GM10248 (cell line): ENCODE measurements at regions not wholly inside any gene's neighbourhood (a gene's known extent, or its start where the extent isn't known, plus 50 kb on each side); places are given as distances from the start of the nearest gene placed in this dataset.

ENCODE experiments used
- CTCF ChIA-PET: fragments of 300-600 bp; sonication (Branson Sonifier 250); formaldehyde crosslinking; extraction: SDS; loops from one replicate; lab custom pipeline; 2021; ENCODE audit warnings: antibody characterized with exemption; lab: Yijun Ruan, JAX
- POLR2A ChIA-PET: fragments of 350-650 bp; sonication (Branson Sonifier 250); formaldehyde crosslinking; extraction: SDS; loops from one replicate; lab custom pipeline; 2020; ENCODE audit warnings: antibody characterized with exemption; lab: Yijun Ruan, JAX
- DNase-seq: peaks from one replicate; pipeline ENCODE4 v3.0.0; 2012; ENCODE audit errors: extremely low spot score
- TF ChIP-seq, protein P1 (sequence below): IDR thresholded peaks from 2 replicates; pipeline ENCODE4 v1.5.1; 2012; ENCODE audit warnings: mild to moderate bottlenecking, low read depth; ENCODE audit errors: extremely low read depth, missing control alignments, control extremely low read depth

- DNase-seq: no peak
- ChIA-PET CTCF (no interaction called here), POLR2A (no interaction called here)
- TF ChIP-seq, protein P1, sequence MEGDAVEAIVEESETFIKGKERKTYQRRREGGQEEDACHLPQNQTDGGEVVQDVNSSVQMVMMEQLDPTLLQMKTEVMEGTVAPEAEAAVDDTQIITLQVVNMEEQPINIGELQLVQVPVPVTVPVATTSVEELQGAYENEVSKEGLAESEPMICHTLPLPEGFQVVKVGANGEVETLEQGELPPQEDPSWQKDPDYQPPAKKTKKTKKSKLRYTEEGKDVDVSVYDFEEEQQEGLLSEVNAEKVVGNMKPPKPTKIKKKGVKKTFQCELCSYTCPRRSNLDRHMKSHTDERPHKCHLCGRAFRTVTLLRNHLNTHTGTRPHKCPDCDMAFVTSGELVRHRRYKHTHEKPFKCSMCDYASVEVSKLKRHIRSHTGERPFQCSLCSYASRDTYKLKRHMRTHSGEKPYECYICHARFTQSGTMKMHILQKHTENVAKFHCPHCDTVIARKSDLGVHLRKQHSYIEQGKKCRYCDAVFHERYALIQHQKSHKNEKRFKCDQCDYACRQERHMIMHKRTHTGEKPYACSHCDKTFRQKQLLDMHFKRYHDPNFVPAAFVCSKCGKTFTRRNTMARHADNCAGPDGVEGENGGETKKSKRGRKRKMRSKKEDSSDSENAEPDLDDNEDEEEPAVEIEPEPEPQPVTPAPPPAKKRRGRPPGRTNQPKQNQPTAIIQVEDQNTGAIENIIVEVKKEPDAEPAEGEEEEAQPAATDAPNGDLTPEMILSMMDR: no peak
Measured at GRCh38 chr11:127217452-127218274, 217.1 kb upstream of the KIRREL3 start.

DNA sequence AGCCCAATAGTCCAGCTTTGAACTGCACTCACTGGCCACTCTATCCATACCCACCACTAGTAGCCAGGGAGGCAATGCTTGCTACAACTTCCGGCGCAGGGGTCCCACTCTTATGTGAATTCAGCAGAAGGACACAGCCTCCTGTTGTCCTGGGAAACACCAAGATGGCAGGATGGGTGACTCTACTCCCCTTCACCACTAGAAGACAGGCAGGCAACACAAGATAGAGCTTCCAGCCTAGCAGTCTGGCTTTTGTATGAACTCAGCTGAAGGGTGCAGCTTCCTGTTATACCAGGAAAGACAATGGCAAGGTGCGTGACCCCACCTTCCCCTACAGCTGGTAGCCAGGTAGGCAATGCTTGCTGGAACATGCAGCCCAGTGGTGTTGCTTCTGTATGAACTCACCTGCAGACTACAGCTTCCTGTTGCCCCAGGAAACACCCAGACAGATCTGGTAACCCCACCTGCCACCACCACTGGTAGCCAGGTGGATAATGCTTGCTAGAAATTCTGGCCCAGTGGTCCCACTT, 205.2 kb upstream of the KIRREL3 start:
- TF ChIP-seq, protein P1: no peak
- ChIA-PET POLR2A (no interaction called here), CTCF (interaction anchor here (0.7 kb wide), 1 partner anchor 24 kb away, joined by 3 read pairs; no protein-coding TSS in a partner anchor)
- DNase-seq: no peak

DNA sequence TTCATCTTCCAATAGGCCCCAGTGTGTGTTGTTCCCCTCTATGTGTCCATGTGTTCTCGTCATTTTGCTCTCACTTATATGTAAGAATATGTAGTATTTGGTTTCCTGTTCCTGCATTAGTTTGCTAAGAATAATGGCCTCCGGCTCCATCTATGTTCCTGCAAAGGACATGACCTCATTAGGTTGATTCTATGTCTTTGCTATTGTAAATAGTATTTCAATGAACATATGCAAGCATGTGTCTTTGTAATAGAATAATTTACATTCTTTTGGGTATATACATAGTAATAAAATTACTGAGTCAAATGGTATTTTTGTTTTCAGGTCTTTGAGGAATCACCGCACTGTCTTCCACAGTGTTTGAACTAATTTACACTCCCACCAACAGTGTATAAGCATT, 202.9 kb upstream of the KIRREL3 start:
- ChIA-PET POLR2A (no interaction called here), CTCF (no interaction called here)
- TF ChIP-seq, protein P1: no peak
- no peak for DNase-seq

GRCh38 chr11:127202105-127202504, 201.5 kb upstream of the KIRREL3 start:
- no peak for DNase-seq
- TF ChIP-seq, protein P1: no peak
- POLR2A ChIA-PET: no interaction called here
- CTCF ChIA-PET: no interaction called here

GRCh38 chr11:127199306-127199801, 198.8 kb upstream of the KIRREL3 start:
- TF ChIP-seq, protein P1: no peak
- no peak for DNase-seq
- CTCF ChIA-PET: no interaction called here
- POLR2A ChIA-PET: no interaction called here

GRCh38 chr11:127195501-127196120, 195.0 kb upstream of the KIRREL3 start:
- CTCF ChIA-PET: interaction anchor here (1.1 kb wide), 1 partner anchor 15 kb away, joined by 3 read pairs; no protein-coding TSS in a partner anchor
- no peak for DNase-seq
- POLR2A ChIA-PET: no interaction called here
- TF ChIP-seq, protein P1: no peak
